ENCODE measurements at regions not wholly inside any gene's neighbourhood (a gene's known extent, or its start where the extent isn't known, plus 50 kb on each side); places are given as distances from the start of the nearest gene placed in this dataset.

DNA sequence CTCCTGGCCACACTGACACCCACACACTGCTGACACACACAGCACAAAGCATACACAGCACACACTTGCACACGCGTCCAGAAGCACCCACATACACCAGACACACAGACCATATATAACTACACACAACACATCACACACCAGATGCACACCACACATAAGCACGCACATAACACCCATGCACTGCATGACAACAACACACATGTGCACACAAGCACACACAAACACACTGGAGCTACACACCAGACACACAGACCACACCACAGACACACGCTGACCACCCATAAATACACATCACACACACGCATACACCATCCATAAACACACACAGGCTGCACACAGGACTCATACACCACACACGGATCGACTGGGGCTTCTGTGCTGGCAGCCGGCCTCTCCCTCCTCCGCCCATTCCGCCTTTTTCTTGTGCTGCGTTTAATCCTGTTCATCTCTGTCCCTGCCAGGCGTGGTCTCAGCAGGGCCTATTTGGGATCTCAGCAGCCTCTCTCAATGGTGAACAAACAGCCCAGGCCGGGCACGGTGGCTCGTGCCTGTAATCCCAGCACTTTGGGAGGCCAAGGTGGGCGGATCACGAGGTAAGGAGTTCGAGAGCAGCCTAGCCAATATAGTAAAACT, 396.9 kb upstream of the MYT1L start (continued):
- TF ChIP-seq, protein P1, sequence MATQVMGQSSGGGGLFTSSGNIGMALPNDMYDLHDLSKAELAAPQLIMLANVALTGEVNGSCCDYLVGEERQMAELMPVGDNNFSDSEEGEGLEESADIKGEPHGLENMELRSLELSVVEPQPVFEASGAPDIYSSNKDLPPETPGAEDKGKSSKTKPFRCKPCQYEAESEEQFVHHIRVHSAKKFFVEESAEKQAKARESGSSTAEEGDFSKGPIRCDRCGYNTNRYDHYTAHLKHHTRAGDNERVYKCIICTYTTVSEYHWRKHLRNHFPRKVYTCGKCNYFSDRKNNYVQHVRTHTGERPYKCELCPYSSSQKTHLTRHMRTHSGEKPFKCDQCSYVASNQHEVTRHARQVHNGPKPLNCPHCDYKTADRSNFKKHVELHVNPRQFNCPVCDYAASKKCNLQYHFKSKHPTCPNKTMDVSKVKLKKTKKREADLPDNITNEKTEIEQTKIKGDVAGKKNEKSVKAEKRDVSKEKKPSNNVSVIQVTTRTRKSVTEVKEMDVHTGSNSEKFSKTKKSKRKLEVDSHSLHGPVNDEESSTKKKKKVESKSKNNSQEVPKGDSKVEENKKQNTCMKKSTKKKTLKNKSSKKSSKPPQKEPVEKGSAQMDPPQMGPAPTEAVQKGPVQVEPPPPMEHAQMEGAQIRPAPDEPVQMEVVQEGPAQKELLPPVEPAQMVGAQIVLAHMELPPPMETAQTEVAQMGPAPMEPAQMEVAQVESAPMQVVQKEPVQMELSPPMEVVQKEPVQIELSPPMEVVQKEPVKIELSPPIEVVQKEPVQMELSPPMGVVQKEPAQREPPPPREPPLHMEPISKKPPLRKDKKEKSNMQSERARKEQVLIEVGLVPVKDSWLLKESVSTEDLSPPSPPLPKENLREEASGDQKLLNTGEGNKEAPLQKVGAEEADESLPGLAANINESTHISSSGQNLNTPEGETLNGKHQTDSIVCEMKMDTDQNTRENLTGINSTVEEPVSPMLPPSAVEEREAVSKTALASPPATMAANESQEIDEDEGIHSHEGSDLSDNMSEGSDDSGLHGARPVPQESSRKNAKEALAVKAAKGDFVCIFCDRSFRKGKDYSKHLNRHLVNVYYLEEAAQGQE (IDR thresholded peaks at IDR 0.05; ENCODE audit: low read depth, low read length): no peak
- TF ChIP-seq, protein P2, sequence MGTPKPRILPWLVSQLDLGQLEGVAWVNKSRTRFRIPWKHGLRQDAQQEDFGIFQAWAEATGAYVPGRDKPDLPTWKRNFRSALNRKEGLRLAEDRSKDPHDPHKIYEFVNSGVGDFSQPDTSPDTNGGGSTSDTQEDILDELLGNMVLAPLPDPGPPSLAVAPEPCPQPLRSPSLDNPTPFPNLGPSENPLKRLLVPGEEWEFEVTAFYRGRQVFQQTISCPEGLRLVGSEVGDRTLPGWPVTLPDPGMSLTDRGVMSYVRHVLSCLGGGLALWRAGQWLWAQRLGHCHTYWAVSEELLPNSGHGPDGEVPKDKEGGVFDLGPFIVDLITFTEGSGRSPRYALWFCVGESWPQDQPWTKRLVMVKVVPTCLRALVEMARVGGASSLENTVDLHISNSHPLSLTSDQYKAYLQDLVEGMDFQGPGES (IDR thresholded peaks at IDR 0.05; ENCODE audit: low read depth, low read length): no peak
- no peak for TF ChIP-seq FOSL2 (IDR thresholded peaks at IDR 0.05; ENCODE audit: borderline replicate concordance, low read depth)
- no peak for TF ChIP-seq NRF1 (IDR thresholded peaks at IDR 0.05; ENCODE audit: low read depth, low read length)
- no peak for TF ChIP-seq SMC3 (IDR thresholded peaks at IDR 0.05; ENCODE audit: low read depth, low read length)
- no peak for TF ChIP-seq SIN3A (IDR thresholded peaks at IDR 0.05; ENCODE audit: borderline replicate concordance, low read depth, low read length)
- TF ChIP-seq EP300 (IDR thresholded peaks at IDR 0.05; ENCODE audit: borderline replicate concordance in 1 of 2, low read depth in 1 of 2, low read length in 1 of 2): no peak

DNA sequence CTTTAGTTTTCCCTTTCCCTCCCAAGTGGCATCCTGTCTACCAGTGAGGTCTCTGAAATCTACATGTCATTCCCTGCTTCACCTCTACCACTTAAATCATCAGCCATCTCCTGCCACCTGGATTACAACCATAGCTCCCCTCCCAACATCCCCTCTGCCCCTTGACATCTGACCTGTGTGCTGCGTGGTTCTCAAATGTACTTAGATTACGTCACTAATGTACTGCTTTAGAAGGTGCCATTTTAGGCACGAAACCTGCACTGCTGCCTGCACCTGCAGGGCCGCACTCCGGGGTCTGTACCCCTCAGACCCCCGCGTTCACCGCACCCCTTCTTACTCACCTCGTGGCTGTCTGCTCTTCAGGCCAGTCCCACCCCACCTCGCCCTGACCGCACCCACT, 395.1 kb upstream of the MYT1L start:
- Histone ChIP-seq H3K4me2 (no peak overlapping the region), H3K27me3 (ENCODE audit: insufficient read depth) (no peaks in the 10 kb centered on the region), H3K36me3 (replicated peaks in 1 of 2; ENCODE audit: control insufficient read depth in 1 of 2, insufficient read depth in 2 of 2, low read length in 1 of 2) (no peaks in the 10 kb centered on the region), H3K9ac (no peak overlapping the region), H3K9me3 (no peaks in the 10 kb centered on the region), H3F3A (replicated peaks; ENCODE audit: insufficient read depth) (no peaks in the 10 kb centered on the region), H3K4me1 (ENCODE audit: control insufficient read depth in 1 of 2, insufficient read depth in 2 of 2, low read depth in 1 of 2, low read length in 1 of 2) (no peaks in the 10 kb centered on the region; a peak in 1 of 4 replicates), H4K20me1 (ENCODE audit: insufficient read depth) (no peaks in the 10 kb centered on the region), H3K27ac (ENCODE audit: low read depth in 2 of 2, low read length in 1 of 2) (no peak overlapping the region), H3K79me2 (ENCODE audit: insufficient read depth) (no peaks in the 10 kb centered on the region), H2AFZ (ENCODE audit: low read depth) (no peak overlapping the region), H3K9me2 (no peaks in the 10 kb centered on the region), H3K4me3 (ENCODE audit: low read depth in 2 of 2, low read length in 1 of 2) (no peak overlapping the region)
- ChIA-PET CTCF (interaction anchor here (1.1 to 1.8 kb wide), 2 partner anchors 9 to 14 kb away, joined by 4 to 5 read pairs; no protein-coding TSS in a partner anchor), POLR2A (no interaction called here)
- WGBS (ENCODE audit: low lambda C conversion rate): 61% methylated on average over 11 of the region's 11 CpGs
- no peak for TF ChIP-seq EP300 (IDR thresholded peaks at IDR 0.05; ENCODE audit: borderline replicate concordance in 1 of 2, low read depth in 1 of 2, low read length in 1 of 2)
- no peak for TF ChIP-seq MEF2A (IDR thresholded peaks at IDR 0.05; ENCODE audit: borderline replicate concordance, low read depth)
- no peak for TF ChIP-seq FOXM1 (IDR thresholded peaks at IDR 0.05; ENCODE audit: low read depth)
- TF ChIP-seq JUND (IDR thresholded peaks at IDR 0.05): no peak
- TF ChIP-seq, protein P3, sequence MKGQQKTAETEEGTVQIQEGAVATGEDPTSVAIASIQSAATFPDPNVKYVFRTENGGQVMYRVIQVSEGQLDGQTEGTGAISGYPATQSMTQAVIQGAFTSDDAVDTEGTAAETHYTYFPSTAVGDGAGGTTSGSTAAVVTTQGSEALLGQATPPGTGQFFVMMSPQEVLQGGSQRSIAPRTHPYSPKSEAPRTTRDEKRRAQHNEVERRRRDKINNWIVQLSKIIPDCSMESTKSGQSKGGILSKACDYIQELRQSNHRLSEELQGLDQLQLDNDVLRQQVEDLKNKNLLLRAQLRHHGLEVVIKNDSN (IDR thresholded peaks at IDR 0.05; ENCODE audit: borderline replicate concordance, low read depth): no peak
- TF ChIP-seq, protein P4, sequence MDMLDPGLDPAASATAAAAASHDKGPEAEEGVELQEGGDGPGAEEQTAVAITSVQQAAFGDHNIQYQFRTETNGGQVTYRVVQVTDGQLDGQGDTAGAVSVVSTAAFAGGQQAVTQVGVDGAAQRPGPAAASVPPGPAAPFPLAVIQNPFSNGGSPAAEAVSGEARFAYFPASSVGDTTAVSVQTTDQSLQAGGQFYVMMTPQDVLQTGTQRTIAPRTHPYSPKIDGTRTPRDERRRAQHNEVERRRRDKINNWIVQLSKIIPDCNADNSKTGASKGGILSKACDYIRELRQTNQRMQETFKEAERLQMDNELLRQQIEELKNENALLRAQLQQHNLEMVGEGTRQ (IDR thresholded peaks at IDR 0.05; ENCODE audit: borderline replicate concordance, low read depth, low read length): no peak
- no peak for TF ChIP-seq RXRA (IDR thresholded peaks at IDR 0.05; ENCODE audit: borderline replicate concordance, low read depth)
- TF ChIP-seq, protein P1 (IDR thresholded peaks at IDR 0.05; ENCODE audit: low read depth, low read length): no peak
- DNase-seq: no peak
